Lung microvascular endothelial cell (primary cell): ENCODE measurements at regions not wholly inside any gene's neighbourhood (a gene's known extent, or its start where the extent isn't known, plus 50 kb on each side); places are given as distances from the start of the nearest gene placed in this dataset.
A peak's percentile ranks its signal among the peaks of the same experiment; 100 is the strongest.

ENCODE experiments used
- DNase-seq, 2 donors: peaks; one replicate each; pipeline versions ENCODE4 v3.0.0 to v3.0.0-alpha.2; 2010; ENCODE audit warnings: low read depth in 2 of 2

- no peak for DNase-seq
Measured at GRCh38 chr3:102112704-102113230, 263.5 kb downstream of the NFKBIZ start.

DNA sequence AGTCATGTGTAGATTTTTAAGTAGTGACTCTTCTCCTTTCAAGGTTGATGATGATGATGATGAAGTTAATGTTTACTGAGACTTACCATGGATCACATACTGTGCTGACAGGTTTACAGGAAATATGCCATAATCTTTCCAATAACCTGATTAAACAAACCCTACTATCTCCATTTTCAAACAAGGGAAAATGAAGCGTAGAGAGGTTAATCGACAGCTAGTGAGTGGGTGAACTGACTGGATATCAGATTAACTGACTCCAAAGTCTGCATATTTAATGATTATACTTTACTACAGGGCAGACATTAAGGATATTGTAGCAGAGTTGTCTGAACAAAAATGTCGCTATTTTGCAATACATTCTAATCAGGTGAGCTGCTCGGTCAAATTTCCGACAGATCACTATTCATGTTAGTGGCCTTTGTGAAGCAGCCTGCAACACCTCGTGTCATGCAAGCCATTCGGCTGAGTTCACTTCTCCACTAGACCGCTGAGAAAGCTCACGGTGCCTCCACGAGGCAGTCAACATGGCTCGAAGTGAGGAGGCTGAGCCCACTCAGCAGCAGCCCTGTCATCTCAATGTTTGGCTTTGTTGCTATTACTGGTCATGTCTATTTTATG is 264.2 kb downstream of the NFKBIZ start:
- DNase-seq: no peak

GRCh38 chr3:102114264-102114979 is 265.1 kb downstream of the NFKBIZ start:
- DNase-seq: no peak

GRCh38 chr3:102122527-102122926 is 273.2 kb downstream of the NFKBIZ start:
- no peak for DNase-seq

DNA sequence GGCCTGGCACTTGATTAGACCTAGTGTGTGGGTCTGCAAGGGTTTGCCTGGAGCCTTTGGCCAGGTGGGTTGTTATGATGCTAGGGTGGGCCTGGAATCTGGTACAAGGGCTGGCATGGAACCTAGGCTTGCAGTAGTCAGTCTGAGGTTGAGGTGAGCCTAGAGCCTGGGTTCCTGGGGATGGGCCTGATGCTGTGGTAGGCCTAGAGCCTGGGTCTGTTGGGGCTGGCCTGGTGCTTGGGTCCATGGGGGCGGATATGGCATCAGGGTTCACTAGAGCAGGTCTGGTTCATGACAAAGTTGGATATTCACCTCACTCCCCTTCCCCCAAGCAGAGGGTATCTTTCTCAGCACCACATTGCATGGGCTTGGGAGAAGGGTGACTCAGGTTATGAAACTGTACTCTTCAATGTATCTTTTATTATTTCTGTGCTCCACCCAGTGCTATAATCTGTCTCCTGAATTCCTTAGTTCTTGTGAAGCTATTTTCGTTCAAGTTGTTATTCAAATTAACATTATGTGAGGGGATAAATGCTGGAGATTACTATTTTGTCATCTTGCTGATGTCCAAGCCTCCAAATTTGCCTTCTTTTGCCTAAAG is 274.4 kb downstream of the NFKBIZ start:
- DNase-seq: no peak

GRCh38 chr3:102124282-102124681 is 275.0 kb downstream of the NFKBIZ start:
- DNase-seq: peak; percentile 42 to 54

- peak in 1 of 2 donors; percentile 8 for DNase-seq
Measured at GRCh38 chr3:102124704-102125103, 275.4 kb downstream of the NFKBIZ start.

GRCh38 chr3:102125197-102125993 is 276.1 kb downstream of the NFKBIZ start:
- DNase-seq: no peak

GRCh38 chr3:102125994-102126368 is 276.7 kb downstream of the NFKBIZ start:
- DNase-seq: no peak

DNA sequence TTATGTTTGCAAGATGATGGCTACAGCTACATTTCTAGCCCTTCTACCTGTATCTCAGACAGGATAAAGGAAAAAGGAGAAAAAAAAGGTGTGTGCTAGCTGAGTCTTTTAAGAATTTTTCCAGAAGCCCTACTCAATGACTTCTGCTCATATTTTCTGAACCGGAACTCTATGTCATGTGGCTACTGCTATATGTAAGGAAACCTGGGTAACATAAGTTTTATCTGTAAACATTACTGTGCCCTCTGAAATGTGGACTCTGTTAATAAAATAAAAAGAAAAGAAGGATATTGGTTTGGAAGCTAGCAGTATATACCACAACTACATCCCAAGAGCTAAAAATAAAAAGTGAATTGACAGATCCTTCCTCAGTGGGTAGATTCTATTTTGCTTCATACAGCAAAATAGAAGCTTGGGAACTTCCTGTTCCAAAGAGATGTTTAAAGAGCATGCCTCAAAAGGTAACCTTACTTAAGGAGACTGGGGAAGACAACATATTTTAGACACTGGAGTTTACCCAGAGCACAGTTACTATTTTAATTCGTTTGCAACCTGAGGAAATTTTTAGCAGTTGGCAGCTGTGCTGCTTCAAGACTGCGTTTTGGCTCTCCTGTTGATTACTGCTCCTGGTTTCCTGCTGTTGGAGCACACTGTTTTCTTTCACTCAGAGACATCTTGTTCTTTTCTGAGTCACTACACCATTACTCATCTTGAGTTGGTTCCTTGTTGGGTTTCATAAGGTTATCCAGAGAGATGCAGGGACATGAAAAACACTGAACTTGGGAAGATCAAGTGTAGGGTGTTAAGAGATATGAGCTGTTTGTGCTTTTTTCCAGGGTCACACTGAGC is 280.7 kb downstream of the NFKBIZ start:
- peak; percentile 7 to 91 for DNase-seq

DNA sequence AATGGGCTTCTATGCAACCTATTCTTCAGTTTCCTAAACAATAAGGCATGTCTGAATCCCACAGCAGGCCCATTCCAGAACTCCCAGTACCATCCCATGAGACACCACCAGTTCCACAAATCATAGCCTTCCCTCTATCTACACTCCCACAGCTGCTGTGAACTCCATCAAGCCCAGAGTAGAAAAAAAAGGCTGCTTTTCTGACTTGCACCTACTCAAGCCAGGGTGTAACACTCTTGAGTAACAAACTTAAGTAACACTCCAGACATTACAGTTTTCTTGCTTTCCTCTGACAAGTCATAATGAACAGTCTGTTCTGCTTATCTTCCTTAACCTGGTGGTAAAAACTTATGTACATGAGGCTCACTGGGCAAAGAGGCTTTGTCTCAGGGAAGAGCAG is 283.1 kb downstream of the NFKBIZ start:
- DNase-seq: no peak

GRCh38 chr3:102133376-102133775 is 284.1 kb downstream of the NFKBIZ start:
- no peak for DNase-seq

GRCh38 chr3:102135316-102135715 is 286.0 kb downstream of the NFKBIZ start:
- DNase-seq: no peak

GRCh38 chr3:102136183-102136582 is 286.9 kb downstream of the NFKBIZ start:
- DNase-seq: no peak

DNA sequence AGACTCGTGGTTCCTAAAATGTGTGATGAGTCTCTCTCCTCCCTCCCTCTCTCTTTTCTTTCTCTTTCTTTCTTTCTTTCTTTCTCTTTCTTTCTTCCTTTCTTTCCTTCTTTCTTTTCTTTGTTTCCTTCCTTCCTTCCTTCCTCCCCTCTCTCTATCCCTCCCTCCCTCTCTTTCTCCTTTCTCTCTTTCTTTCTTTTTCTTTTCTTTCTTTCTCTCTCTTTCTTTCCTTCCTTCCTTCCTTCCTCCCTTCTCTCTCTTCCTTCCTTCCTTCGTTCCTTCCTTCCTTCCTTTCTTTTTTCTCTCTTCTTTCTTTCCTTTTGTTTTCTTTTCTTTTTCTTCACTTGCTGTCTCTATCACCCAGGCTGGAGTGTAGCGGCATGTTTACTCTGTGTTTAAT is 290.8 kb downstream of the NFKBIZ start:
- no peak for DNase-seq

GRCh38 chr3:102141096-102141927 is 292.0 kb downstream of the NFKBIZ start:
- DNase-seq: peak; percentile 50 to 72

DNA sequence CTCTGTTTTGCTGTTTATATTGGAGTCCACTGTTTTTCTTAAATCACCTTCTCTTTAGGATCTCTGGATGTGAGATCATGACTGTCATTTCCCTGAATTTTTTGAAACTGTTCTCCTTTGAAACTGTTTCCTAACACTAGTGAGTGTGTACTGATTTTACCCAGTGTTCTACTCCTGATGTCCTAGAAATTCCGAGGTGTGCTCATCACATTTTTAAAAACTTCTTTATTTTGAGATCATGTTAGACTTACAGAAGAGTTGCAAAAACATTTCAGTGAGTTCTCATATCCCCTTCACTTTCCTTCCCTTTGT is 292.6 kb downstream of the NFKBIZ start:
- DNase-seq: no peak

GRCh38 chr3:102142379-102143060 is 292.3 kb upstream of the ZPLD1 start:
- peak in 1 of 2 donors; percentile 46 for DNase-seq

- no peak for DNase-seq
Measured at GRCh38 chr3:102143536-102143935, 291.3 kb upstream of the ZPLD1 start.

- no peak for DNase-seq
Measured at GRCh38 chr3:102144063-102144462, 290.8 kb upstream of the ZPLD1 start.
